GM21367 (cell line): ENCODE measurements at regions not wholly inside any gene's neighbourhood (a gene's known extent, or its start where the extent isn't known, plus 50 kb on each side); places are given as distances from the start of the nearest gene placed in this dataset.
"Not testable (repeated sequence)": the region's sequence is repeated elsewhere in the genome, so short reads cannot be mapped to it uniquely, and the experiment has no call there.

Experiments used
- ATAC-seq: cut with Tn5 transposase; IDR thresholded peaks from one replicate; pipeline ENCODE4 v1.9.1; 2021; ENCODE audit not compliant: unreplicated experiment

DNA sequence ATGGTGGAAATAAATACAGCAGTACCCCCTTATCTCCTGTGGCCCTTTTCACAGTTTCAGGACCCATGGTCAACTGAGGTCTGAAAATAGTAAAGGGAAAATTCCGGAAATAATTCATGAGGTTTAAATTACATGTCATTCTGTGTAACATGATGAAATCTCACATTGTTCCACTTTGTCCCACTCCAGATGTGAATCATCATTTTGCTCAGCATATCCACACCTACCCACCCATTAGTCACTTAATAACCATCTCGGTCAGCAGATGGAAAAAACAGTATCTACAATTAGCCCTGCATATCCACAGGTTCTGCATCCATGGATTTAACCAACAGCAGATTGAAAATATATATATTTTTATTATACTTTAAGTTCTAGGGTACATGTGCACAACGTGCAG is 86.9 kb upstream of the GORAB start:
- no peak for ATAC-seq

DNA sequence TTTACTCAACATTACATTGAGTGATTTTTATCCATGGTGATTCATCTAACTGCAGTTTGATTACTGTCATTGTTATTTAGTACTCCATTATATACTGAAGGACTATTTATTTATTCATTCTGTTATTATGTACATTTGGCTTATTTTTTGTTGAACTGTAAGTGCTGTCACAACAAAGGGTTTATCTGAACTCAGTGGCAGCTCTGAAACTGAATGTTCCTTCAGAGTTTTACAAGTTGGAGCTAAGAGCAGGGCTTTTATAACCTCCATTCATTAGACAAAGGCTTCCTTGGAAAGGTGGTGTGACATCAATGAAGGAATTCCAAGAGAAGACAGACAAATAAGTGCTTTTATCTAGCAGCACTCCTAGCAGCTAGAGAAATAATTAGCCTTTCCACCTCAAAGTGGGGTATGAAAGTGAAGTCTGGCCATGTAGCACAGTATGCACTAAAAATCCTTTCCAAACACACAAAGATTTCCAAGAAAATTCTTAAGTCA is 83.3 kb upstream of the GORAB start:
- no peak for ATAC-seq

DNA sequence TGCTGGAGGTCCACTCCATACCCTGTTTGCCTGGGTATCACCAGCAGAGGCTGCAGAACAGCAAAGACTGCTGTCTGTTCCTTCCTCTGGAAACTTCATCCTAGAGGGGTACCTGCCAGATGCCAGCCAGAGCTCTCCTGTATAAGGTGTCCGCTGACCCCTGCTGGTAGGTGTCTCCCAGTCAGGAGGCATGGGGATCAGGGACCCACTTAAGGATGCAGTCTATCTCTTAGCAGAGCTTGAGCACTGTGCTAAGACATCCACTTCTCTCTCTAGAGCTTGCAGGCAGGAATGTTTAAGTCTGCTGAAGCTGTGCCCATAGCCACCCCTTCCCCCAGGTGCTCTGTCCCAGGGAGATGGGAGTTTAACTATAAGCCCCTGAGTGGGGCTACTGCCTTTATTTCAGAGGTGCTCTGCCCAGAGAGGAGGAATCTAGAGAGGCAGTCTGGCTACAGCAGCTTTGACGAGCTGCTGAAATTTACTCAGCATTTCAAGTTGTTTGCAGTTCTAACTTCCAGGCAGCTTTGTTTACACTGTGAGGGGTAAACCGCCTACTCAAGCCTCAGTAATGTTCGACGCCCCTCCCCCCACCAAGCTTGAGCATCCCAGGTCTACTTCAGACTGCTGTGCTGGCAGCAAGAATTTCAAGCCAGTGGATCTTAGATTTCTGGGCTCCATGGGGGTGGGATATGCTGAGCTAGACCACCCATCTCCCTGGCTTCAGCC is 74.5 kb upstream of the GORAB start:
- ATAC-seq: not testable (repeated sequence)

DNA sequence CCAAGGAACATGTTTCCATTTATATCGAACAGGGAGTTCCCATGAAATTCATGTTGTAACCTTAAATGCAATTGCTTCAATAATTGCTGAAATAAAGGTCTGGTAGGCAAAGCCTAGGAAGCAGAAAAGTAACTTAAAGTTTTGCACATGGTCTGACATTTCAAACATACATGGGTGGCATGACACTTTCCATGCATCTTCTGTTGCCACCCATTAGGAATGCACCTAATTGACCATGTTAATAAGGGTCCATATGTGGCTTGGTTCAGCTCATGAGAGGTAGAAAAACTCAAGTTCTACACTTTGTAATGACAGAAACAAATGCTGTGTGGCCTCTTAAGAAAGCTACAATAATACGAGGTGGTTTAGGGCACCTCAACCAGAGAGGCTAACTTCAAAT is 72.0 kb upstream of the GORAB start:
- no peak for ATAC-seq

DNA sequence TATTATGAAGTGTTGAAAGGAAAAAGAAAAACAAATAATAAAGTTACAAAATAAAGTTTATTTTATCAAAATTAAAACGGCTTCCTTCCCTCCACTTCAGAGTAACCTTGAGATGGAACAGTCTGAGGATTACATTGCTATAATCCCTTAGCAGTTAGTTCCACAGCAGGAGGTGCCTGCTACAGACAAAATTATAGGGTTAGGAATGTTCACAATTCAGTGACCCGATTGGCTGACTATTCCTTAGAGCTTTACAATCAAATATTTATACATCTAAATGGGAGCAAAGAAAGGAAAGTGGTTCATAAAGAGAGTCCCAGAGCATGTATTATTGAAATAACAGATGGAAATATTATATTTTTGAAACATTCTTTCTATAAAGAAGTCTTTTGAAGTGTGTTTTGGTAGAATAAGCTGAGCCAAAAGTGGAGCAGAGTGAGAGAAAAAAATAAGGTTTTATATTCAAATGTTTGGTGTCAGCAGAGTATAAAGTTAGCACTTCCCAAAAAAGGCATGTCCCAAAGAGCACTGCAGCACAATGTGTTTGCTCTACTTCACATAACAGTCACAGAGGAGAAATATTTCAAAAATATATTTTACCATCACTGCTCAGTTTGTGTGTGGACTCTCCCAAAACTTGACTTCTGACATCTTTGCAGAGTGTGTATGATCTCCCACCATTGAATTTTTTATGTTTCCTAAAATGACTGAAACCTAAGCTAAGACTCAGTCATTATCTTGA is 71.4 kb upstream of the GORAB start:
- no peak for ATAC-seq

DNA sequence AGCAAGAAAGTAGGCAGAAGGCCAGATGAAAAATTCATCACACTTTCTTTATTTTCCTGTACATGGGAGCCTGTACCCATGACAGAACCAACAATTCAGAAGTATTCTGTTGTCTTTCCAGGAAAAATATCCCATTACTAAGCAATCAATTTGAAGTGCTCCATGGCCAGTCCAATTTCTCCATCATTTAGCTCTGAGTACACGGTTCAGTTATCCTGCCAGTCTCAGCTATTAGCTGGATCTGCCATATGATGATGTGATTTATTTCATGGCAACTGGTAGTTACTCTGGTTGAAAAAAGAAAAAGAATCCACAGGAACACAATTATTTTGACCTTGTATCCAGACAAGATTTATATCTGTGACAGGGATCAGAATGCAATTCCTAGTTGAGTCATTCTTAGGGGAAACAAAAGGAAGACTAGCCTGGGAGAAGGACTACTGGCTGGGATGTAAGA is 70.6 kb upstream of the GORAB start:
- ATAC-seq: no peak

DNA sequence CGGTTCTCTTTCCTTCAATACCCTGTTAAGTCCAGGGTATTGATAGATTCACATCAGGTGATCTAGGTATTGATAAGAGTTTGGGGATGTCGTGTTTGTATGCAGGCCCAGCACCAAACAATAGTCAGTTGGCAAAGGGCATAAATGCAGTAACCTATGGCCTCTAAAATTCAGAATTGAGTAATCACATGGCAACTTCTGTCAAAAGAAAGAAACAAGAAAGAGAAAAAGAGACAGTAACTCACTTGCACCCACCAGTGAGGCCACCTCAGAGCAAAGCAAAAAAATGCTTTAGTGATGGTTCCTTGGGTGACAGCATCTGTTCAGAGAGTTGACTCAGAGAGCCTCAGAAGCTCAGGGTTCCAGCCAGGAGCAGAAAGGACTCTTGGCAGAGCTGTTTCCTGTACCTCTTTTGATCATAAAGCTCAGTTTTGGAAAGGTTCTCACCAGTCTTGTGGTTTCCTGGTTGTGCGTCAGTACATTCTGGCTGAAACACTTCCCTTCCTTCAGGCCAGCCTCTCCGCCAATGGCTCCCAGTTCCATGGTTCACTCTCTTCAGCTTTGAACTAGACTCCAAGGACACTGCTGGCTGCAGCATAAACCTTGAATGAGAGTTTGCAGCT is 70.1 kb upstream of the GORAB start:
- ATAC-seq: no peak

DNA sequence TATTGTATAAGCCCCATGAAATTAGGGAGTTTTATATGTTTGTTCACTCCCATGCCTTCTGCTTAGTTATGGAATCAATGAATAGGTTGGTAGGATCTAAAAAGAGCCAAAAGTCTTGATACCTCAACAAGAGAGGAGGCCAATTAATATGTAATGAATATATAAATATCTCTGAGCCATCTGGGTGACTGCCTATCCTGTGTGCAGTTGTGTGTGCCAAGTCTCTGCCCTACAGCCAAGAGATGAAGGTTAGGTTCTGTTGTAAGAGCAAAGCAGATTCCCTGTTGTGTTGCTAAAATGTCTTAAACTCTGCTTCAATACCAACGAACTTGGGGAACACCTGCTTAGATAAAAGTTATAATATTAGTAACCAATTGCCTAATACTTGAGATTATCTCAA is 61.8 kb upstream of the GORAB start:
- no peak for ATAC-seq

DNA sequence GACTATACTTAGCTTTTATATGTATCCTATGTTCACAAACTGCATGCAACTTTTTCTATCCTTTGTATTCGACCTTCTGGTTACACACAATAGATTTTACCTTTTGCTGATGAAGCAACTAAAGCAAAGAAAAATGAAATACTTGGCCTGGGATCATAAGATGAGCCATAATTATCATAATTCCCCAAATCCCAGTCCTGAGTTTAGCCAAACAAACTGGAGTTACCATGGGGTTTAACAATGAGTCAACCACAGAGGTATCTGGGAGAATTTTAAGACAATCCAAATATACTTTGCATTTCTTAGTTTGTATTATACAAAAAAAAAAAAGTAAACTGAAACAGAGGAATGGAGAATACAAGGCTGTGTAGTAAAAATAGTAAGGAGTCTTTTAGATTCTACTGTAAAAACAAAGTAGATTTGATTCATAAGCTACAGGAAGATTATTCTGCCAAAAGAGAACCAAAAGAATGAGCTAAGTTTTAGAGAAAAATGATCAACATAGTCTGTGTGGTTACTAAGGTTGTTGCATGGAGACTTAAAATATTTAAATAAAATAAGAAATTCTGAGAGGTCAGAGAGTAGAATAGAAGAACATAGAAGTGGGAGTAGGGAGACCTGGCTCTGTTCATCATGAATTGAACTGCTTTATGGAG is 60.4 kb upstream of the GORAB start:
- no peak for ATAC-seq

DNA sequence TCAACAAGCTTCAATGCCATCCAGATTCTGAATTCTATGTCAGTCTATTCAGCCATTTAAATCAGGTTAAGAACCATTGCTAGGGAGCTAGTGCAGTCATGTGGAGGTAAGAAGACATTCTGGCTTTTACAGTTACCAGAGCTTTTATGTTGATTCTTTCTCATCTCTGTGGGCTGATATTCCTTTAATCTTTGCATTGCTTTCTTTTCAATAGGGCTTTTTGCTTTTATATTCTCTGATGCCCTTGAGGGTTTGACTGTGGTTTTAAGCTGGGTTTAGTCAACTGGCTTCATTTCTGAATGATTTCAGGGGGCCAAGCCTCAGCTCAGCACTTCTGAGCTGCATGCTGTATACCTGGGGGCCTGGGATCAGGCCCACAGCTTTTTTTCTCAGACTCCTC is 51.0 kb upstream of the GORAB start:
- ATAC-seq: no peak
